ENCODE measurements at regions not wholly inside any gene's neighbourhood (a gene's known extent, or its start where the extent isn't known, plus 50 kb on each side); places are given as distances from the start of the nearest gene placed in this dataset.

DNA sequence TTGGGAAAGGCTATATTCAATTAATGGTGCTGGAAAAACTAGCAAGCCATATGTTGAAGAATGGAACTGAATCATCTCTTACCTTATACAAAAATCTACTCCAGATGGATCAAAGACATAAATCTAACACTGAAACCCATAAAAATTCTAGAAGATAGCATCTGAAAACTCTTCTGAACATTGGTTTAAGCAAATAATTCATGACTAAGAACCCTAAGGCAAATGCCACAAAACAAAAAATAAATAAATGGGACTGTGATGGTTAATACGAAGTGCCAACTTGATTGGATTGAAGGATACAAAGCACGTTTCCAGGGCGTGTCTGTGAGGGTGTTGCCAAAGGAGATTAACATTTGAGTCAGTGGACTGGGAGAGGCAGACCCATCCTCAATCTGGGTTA lies 1130.0 kb downstream of the DNAJB9 start:
- TF ChIP-seq ZNF8 (CRISPR knock-in tag; IDR thresholded peaks at IDR 0.05) (no peak), GLIS3 (CRISPR knock-in tag; IDR thresholded peaks at IDR 0.05) (no peak), CSDC2 (CRISPR knock-in tag; IDR thresholded peaks at IDR 0.05) (no peak), ZFP3 (CRISPR knock-in tag; IDR thresholded peaks at IDR 0.05) (no peak), ZFP30 (CRISPR knock-in tag; IDR thresholded peaks at IDR 0.05) (no peak), ZNF70 (CRISPR knock-in tag; IDR thresholded peaks at IDR 0.05) (no peak), ARNTL (CRISPR knock-in tag; IDR thresholded peaks at IDR 0.05; ENCODE audit: borderline replicate concordance, low read depth) (no peak), ZC3H10 (CRISPR knock-in tag; IDR thresholded peaks at IDR 0.05) (no peak), TOX (CRISPR knock-in tag; IDR thresholded peaks at IDR 0.05; ENCODE audit: borderline replicate concordance) (no peak), SNAI2 (CRISPR knock-in tag; IDR thresholded peaks at IDR 0.05) (no peak)
- TF ChIP-seq, protein P1, sequence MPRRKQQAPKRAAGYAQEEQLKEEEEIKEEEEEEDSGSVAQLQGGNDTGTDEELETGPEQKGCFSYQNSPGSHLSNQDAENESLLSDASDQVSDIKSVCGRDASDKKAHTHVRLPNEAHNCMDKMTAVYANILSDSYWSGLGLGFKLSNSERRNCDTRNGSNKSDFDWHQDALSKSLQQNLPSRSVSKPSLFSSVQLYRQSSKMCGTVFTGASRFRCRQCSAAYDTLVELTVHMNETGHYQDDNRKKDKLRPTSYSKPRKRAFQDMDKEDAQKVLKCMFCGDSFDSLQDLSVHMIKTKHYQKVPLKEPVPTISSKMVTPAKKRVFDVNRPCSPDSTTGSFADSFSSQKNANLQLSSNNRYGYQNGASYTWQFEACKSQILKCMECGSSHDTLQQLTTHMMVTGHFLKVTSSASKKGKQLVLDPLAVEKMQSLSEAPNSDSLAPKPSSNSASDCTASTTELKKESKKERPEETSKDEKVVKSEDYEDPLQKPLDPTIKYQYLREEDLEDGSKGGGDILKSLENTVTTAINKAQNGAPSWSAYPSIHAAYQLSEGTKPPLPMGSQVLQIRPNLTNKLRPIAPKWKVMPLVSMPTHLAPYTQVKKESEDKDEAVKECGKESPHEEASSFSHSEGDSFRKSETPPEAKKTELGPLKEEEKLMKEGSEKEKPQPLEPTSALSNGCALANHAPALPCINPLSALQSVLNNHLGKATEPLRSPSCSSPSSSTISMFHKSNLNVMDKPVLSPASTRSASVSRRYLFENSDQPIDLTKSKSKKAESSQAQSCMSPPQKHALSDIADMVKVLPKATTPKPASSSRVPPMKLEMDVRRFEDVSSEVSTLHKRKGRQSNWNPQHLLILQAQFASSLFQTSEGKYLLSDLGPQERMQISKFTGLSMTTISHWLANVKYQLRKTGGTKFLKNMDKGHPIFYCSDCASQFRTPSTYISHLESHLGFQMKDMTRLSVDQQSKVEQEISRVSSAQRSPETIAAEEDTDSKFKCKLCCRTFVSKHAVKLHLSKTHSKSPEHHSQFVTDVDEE (CRISPR knock-in tag; IDR thresholded peaks at IDR 0.05), result no peak
- TF ChIP-seq, protein P2, sequence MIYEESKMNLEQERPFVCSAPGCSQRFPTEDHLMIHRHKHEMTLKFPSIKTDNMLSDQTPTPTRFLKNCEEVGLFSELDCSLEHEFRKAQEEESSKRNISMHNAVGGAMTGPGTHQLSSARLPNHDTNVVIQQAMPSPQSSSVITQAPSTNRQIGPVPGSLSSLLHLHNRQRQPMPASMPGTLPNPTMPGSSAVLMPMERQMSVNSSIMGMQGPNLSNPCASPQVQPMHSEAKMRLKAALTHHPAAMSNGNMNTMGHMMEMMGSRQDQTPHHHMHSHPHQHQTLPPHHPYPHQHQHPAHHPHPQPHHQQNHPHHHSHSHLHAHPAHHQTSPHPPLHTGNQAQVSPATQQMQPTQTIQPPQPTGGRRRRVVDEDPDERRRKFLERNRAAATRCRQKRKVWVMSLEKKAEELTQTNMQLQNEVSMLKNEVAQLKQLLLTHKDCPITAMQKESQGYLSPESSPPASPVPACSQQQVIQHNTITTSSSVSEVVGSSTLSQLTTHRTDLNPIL (CRISPR knock-in tag; IDR thresholded peaks at IDR 0.05; ENCODE audit: low read depth), result no peak
- TF ChIP-seq, protein P3, sequence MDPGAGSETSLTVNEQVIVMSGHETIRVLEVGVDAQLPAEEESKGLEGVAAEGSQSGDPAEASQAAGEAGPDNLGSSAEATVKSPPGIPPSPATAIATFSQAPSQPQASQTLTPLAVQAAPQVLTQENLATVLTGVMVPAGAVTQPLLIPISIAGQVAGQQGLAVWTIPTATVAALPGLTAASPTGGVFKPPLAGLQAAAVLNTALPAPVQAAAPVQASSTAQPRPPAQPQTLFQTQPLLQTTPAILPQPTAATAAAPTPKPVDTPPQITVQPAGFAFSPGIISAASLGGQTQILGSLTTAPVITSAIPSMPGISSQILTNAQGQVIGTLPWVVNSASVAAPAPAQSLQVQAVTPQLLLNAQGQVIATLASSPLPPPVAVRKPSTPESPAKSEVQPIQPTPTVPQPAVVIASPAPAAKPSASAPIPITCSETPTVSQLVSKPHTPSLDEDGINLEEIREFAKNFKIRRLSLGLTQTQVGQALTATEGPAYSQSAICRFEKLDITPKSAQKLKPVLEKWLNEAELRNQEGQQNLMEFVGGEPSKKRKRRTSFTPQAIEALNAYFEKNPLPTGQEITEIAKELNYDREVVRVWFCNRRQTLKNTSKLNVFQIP (CRISPR knock-in tag; IDR thresholded peaks at IDR 0.05; ENCODE audit: borderline replicate concordance, low read depth), result no peak

Data from SK-N-SH treated with all-trans-retinoic acid at 6 μM for 48 hours (cell line).